NCI-H1694 (cell line): ENCODE measurements at regions not wholly inside any gene's neighbourhood (a gene's known extent, or its start where the extent isn't known, plus 50 kb on each side); places are given as distances from the start of the nearest gene placed in this dataset.

ENCODE experiments used
- DNase-seq: peaks from one replicate; lab custom pipeline; 2025; lab: John Stamatoyannopoulos, UW

DNA sequence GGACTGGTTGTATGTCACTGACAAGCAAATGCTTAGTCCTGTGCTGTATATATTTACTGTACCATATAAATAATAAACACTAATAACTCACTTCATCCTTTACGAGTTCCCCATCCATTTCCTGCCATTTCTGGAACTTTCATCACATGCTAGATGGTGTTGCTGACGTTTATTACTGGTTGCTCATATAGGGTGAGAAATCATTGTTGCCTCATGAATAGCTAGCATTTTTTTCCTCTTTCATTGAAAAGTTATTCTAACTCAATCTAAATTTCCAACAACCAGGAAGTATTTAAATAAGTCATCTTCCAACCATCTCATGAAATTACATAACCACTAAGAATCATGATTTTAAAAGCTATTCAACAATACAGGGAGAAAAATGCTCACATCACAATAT, 88.6 kb upstream of the RCN1 start:
- DNase-seq: no peak

DNA sequence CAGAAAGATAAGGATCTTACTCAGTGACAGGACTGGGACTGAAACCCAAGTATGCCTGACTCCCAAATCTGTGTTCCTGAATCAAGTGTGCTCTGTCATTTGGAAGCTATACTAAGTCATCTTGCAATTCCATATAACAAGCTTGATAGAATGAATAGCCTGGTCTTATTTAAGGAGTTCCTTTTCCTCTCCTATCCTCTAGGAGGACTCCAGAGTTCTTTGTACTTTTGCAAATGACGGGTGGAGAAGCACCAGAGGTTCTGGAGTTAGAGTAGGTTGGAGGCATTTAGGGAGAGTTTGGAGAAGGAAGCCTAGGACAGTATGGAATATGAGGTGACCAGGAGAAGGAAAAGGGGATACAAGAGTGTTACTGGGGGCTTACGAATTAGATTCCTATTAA, 92.9 kb upstream of the RCN1 start:
- DNase-seq: no peak

DNA sequence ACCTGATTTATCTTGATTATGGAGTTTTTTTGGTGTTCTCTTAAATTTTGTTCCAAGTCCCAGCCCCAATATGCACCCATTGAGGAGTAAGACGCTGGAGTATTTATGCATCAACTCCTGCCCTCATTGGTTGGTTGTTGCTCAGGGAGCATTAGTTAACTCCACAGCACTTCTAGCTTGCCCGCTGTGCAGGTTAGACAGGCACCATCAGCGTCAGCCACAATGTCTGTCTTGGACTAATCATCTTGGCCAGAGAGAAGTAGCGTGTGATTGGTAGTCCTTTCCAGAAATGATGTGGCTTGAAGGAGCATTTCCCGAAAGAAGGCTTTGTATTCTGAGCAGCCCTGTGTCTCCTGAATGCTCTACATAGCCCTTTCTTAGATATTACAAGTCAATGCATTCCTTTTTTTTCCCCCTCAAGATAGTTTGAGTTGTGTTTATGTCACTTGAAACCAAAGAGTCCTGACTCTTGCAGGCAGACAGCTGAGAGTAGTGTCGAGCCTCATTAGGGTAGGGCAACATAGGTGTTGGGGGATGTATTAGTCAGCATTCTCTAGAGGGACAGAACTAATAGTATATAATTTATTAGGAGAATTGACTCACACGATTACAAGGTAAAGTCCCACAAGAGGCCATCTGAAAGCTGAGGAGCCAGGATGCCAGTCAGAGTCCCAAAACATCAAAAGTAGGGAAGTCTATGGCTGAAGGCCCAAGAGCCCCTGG, 94.6 kb upstream of the RCN1 start:
- DNase-seq: no peak

DNA sequence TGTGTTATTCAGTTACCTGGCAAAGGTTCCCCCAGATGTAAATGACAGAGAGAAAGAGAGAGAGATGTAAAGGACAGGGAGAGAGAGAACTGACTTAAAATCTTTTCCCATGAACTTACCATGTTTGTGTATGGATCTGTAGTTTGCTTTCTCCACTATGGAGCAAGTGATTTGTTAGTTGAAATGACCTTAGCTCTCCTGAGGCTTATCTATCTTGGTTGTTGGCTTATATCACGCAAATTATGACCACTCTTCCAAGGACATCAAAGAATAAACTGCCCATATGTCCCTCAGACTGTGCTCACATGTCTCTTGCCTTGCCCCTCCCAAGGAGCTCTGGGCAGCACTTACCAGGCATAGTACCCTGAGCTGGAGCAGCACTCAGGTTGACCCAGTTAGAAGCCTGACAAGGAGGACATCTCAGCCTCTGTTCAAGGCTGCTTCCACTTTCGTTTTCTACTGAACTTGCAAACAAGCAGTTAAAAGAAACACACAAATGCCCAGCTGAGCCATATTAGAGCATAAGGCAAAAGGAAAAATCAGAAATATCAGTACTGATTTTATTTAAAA, 95.3 kb upstream of the RCN1 start:
- DNase-seq: no peak

DNA sequence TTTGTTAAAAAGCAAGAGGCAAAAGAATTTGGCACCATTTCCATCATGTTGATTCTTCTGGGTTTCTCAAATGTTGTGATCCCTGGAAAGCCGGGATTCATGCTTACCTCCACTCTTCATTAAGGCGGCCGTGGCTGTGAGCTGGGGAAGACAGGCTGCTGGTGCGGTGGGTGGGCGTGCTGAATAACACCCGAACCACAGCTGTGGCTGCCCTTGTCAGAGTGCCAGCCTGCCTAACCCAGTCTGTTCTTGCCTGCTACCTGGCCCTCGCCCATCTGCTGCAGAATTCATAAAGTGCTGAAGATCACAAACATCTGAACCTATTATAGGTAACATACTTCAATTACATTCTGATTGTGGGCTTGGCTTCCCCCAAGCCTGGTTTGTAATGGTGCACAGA, 95.8 kb upstream of the RCN1 start:
- DNase-seq: peak; percentile 94

DNA sequence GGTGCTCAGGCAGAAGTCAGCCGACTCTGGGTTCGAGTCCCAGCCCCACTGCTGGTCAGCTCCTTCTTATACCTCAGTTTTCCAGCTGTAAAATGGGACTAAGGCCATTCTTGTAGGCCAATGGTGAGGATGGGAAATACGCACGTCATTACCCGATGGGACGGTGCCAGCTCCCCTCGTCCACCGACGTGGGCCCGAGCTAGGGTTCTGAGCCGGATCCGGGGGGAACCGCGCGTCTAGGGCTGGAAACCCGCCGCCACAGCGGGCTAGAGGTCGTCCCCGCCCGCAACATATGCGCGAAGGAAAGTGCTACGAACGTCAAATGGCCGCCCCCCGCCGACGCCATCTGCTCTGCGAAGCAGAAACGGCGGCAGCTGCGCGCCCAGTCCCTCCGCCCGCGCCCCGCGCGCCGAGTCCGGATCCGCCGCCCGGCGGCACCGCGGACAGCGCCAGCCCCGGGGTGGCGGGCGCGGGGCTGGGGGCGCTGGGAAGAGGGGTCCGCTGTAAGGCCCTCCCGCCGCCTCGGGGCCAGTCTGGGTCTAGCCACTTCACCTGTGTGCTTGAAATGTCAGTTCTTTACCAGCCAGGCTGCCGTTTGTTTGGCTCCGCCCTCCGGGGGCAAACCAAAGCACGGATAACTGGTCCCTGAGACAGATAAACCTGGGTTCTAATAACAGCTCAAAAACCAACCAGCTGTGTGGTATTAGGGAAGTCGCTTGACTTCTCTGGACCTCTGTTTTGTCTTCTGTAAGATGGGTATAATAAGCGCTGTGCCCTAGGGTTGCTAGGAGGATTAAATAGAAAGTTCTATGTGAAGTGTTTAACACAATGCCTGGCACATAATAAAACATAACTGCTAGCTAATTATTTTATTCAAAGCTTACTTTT, 103.5 kb upstream of the RCN1 start:
- no peak for DNase-seq

DNA sequence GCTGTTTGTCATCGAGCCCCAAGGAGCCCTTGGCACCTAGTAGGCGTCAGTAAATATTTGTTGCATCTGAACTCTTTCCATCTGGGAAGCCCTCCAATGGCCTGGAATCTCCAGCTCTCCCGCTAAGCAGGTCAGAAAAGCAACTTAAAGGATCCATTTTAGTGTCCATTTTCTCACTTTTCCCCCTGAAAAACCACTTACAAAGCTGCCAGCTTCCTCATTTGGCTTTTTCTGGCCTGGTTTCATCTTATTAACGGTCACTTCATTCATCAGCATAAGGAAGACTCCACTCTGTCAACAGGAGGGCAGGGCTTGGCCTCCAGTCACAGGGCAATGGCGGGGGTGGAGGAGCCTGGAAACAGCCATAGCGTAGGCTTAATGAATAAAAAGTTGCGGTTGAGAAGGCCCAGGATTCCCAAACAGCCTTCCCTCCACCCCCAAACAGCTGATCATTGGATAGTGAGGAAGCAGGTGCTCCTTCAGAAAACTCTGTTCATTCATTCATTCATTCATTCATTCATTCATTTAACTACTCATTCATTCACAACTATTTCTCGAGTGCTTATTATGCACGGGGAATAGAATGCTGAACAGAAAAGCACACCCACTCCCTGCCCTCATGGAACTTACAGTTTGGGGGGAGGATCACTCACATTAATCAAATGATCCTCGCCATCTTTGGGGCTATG, 104.5 kb upstream of the RCN1 start:
- DNase-seq: no peak

DNA sequence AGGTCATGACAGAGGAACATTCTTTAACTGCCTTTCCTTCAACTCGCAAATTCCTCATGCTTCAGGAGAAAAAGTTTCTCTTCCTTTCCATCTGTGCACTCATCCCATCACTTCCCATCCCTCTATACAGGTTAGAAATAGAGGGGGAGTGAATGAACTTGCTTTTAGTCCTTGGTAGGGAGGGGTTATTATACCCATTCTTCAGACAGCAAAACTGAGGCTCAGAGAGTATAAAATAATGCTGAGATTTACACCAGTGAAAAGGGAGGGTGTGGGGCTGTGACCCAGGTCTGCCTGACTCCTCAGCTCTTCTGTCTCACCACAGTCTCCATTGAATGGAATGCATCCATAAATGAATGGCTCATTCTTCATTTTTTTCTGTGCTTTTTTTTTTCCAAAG, 109.4 kb upstream of the RCN1 start:
- no peak for DNase-seq

DNA sequence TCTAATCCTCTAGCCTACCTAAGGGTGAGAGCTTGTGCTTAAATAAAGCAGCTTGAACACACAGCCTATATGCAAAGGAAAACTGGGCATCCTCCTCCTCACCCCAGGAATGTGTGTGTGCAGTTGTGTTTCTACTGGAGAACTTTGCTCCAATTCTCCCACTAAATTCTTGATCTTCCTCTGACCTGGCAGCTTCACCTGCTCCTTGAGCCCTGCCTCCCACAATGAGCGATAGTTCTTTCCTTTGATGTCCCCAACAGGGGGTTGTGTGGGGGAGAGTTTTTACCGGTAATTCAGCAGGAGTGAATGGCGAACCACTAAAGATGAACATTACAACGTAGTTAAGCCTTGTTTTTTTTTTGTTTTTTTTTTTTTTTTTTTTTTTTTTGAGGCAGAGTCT, 113.5 kb upstream of the RCN1 start:
- DNase-seq: no peak

DNA sequence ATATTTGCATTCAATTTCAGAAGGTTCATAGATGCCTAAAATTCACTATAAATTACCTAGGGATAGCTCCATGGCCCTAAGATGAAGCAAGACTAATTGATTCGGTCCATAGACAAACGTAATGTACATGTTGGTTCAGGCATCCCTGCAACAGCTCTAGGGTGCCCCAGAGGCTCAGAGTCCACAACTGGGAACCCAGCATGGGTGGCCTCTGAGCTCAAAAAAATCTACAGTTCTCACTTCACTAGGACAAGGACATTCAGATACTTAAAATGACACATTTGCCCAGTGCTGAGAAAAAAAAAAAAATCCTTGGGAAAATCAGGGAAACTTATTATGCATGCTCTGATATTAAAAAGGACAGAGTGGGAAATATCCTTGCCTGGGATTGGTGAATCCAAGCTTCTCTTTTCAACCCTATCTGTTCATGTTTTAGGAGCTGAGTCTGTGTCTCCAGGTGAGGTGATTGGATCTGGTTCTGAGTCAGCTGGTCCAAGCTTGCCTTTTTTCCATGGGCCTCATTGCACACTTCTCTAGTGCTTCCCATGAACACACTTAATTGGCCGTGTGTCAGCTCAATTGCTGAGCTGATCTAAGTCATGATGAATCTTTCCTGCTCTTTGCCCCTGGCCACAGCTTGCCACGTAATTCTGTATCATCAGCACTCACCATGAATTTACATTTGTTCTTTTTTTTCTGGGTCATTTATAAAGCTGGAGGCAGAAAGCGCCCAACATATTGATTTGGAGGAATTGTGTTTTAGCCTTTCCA, 116.3 kb upstream of the RCN1 start:
- no peak for DNase-seq

DNA sequence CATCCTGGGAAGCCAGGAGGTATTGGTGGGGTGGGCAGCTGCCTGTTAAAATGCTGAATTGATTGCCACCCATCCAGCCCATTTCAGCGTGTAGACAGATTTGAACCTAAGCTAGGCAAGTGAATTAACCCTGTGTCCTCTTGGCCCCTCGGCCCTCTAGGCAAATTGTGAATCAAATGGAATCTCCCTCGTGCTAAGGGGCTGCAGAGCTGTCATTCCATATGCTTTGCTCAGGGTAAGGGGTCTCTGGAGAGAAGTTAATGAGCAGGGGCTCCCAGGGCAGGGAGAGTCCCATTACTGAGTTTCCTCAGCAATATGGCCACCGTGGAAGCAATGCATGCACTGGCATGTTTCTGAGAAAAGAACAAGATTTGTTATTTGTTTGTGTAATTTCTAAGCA, 117.7 kb upstream of the RCN1 start:
- DNase-seq: no peak

DNA sequence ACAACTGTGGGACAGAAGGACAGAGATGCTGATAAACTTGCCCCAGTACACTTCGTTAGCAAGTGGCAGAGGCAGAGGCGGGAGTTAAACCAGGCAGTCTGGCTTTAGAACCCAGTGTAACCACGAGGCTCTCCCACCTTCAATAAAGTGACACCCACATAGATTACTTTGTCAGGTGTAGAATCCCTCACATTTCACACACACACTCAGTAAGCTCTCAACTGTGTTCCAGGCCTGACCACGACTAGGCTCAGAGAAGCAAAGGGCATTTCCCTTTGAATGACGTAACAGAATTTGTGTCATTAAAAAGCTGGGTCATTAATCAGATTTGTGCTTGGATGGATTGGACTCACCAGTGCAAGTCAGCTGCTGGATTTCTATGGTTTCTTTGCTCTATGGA, 118.3 kb upstream of the RCN1 start:
- DNase-seq: no peak

DNA sequence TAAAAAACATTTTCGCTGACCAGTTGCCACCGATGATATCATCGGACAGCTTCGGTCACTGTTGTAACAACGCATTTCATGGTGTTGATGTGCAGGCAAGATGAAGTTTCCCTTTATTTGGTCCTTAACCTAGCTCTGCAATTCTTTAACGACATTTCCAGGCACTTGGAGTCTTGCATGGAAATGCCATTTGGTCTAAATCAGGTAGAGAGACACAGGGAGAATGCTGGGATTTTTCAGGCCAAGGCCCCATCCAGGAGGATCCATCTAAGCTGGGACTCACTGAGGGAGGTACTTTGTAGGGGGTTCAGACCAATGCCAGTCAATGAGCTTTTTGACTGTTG, 121.5 kb upstream of the RCN1 start:
- DNase-seq: peak; percentile 51

DNA sequence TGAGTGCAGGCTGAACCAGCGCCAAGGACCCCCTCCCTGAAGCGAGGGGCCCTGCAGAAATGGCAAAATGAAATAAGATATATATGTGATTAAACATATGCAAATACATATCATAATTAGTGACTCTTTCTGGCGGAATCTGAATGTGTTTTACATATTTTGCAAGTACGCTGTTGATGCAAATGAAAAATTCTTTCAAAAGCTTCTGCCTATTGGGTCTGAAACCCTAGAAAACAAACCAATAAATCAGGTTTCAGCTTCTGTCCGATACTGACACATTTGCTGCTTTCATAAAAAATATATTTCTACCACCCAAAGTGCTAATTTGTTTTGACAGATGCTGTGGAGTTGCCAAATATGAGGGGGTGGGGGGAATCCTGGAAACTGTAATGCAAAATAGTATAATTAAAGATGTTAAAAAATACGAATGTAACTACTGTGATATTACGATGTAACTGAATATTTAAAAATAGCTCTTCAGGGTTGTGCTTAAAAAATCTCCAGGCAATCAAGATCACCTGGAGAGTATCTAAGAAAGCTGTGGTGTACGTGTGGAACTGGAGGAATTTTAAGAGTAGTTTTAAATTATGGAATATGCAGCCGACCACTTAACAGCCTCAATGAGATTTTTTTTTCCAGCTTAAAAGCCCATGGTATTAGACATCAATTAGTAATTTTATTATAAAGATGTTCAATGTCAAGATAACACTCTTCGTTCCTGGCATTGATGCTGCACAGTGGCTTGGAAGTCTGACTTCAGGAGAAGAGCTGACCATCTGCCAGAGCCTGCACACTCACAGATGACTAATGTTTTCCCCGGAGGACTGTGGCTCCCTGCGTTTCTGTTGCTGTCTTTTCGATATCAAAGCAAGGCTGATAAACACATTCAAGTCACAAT, 122.2 kb upstream of the RCN1 start:
- DNase-seq: peak; percentile 83

DNA sequence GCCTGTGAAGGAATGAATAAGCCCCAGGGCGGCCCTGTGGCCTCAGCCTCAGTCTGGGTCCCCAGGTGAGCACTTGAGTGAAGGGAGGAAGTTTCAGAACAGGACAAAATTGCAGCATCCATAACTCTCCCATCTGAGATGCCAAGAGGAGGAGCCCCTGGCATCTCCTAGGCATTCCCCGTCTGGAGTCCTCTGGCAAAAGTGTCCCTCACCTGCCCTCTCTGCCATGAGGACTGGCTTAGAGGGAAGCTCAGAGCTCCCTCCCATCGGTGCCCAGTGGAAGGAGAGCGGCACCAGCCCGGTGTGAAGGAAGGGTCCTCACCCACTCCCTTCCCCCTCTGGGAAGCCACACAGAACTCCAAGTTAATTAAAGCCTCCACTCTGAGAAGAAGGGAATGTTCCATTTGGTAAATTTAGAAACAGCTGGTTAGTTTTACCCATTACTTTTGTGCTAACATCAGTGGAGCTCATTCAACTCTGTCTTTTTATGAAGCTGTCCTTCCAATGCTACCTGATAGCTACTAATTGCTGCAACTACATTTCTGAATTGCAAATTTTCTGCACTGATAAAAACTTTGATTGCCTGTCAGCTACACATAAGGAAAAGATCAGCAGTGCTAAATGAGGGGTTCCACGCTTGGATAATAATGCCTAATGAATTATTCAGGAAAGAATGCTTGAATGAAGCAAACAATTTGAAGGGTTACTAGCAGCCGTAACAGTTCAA, 123.3 kb upstream of the RCN1 start:
- DNase-seq: peak; percentile 51

DNA sequence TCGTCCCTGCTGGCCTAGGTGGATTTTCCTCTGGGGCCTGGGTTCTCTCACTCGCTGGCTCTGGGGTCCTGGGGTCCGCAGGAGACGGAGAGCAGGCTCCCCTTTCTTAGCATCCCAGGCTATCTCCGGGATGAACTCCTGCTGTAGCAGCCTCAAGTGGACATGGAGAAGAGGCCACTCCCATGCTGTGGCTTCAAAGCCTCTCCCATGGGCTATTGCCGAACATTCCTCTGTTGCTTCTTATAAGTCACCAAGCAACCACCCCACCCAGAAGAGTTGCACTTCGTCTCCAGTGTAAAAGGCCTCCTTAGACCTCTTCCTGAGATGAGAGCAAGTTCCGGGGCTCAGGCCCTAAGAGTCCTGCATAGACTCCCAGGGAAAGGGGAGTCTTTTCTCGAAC, 124.0 kb upstream of the RCN1 start:
- DNase-seq: no peak

DNA sequence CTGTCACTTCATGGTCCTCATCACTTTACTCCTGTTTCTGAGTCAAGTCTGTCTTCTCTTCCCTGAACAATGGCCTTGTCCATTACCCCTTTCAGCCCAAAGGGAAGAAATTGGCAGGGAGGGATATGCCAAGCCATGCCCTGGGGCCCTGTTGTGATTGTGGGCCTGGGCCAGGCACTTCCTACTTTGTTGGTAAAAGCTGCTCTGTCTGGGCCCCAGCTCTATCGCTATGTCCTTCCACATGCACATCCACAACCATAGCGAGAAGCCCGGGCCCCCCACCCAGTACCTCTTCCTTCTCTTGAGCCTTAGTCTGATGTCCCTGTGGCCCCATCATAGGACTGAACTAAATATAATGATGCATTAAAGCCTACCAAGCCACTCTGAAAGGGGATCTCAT, 126.7 kb upstream of the RCN1 start:
- DNase-seq: no peak

DNA sequence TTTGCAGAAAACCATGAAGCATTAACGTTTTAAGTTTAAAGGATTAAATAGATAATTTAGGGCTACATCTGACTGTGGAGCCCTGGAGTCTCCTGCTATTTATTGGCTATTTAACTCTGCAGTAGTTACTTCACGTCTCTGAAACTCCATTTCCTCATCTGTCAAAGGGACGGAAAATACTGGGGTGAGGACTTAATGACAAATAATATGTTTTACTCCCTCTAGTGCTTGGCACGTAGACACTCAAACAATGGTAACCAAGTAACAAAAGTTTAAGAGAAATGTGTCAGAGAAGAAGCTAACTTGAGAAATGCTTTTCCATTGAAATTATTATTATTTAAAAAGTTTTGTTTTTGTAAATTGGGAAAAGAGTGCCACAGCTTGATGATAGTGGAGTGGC, 130.7 kb upstream of the RCN1 start:
- no peak for DNase-seq

DNA sequence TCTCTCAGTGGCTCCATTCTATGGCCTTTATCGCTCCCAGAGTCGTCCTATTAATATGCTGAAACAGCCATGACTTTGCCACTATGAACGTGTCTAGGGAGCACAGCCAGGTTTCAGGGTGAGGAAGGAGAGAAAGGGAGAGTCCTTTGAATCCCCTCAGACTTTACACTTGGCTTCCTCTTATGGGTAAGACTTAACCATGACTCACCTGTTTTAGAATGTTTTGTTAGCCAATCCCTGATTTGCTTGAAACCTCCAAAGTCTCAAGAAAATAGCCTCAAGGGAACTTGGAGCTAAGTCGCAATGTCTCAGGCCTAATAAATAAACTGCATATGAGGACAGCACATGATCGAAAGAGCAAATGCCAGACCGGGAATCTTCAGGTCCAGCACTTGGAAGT, 131.2 kb upstream of the RCN1 start:
- no peak for DNase-seq

DNA sequence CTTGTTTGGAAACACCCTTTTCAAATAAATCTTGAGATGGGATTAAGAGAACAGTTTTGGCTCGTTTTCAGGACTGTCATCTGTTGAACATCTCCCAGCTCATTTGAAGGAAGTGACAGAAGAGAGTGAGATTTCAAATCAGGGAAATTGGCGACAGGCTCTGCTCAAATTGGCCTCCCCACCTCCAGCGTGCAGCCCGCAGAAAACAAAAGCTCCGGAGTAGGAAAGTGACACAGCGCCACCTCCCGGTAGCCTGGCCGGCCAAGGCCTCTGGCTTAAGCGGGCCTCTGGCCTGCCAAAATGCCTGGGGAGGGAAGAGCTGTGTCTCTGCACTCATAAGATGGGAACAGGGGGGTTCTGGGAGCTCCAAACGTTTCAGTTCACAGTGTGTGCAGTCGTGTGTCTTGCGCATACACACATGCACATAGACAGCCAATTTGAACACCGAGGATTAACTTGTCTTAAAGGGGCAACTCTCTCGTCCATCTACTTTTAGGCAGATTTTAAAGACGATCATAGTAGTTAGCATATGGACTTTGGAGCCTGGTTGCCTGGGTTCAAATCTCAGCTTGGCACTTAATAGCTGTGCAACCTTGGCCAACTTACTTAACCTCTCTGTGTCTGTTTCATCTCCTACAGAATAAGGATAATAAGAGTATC, 132.7 kb upstream of the RCN1 start:
- DNase-seq: peak; percentile 81
